GM12875 (cell line): ENCODE measurements at regions not wholly inside any gene's neighbourhood (a gene's known extent, or its start where the extent isn't known, plus 50 kb on each side); places are given as distances from the start of the nearest gene placed in this dataset.

ENCODE experiments used
- H3K4me3 ChIP-seq: one replicate; pipeline ENCODE4 v1.5.1; 2011; ENCODE audit warnings: low read depth, low read length, control low read depth
- CTCF ChIP-seq: IDR thresholded peaks from 2 replicates; pipeline ENCODE4 v1.5.1; 2011; ENCODE audit warnings: low read depth, mild to moderate bottlenecking, control low read depth, inconsistent platforms, low read length, moderate library complexity, borderline replicate concordance; ENCODE audit not compliant: insufficient read depth

DNA sequence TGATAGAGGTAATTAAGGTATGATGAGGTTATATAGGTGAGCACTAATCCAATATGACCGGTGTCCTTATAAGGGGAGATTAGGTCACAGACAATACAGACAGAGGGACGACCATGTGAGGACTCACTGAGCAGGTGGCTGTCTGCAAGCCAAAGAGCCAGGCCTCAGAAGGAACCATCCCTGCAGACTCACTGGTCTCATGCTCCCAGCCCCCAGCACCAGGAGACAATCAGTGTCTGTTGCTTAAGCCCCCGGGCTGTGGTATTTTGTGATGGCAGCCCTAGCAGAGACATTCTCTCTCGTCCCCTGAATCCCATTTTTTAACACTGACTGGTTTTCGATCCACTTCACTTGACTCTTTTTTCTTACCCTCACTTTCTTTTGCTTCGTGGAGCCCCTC is 51.9 kb upstream of the PABPC3 start:
- no peak for TF ChIP-seq CTCF
- H3K4me3 ChIP-seq: no peak overlapping the region
